ENCODE measurements at regions not wholly inside any gene's neighbourhood (a gene's known extent, or its start where the extent isn't known, plus 50 kb on each side); places are given as distances from the start of the nearest gene placed in this dataset.

- H3K4me3 ChIP-seq (ENCODE audit: low read length): no peak overlapping the region
- no peak overlapping the region for H3K27ac ChIP-seq (ENCODE audit: low read length)
- DNase-seq: no peak
- H3K9me3 ChIP-seq (ENCODE audit: control insufficient read depth, low read depth, low read length): peaks cover 3% of the 10 kb centered on the region
- H3K4me1 ChIP-seq (ENCODE audit: control insufficient read depth, insufficient read depth, low read length): no peaks in the 10 kb centered on the region
- 100% methylated on average over 3 of the region's 5 CpGs for WGBS (ENCODE audit: insufficient coverage, low lambda C conversion rate)
- H3K27me3 ChIP-seq (ENCODE audit: control insufficient read depth, insufficient read depth, low read length): no peaks in the 10 kb centered on the region
- no peaks in the 10 kb centered on the region for H3K36me3 ChIP-seq (ENCODE audit: control insufficient read depth, insufficient read depth, low read length)
These were observed 80.1 kb upstream of the SHANK2 start for GRCh38 chr11:71332447-71332846.

- Histone ChIP-seq H3K9me3 (ENCODE audit: control insufficient read depth, low read depth, low read length) (peaks cover 3% of the 10 kb centered on the region), H3K27ac (ENCODE audit: low read length) (no peak overlapping the region), H3K36me3 (ENCODE audit: control insufficient read depth, insufficient read depth, low read length) (no peaks in the 10 kb centered on the region), H3K4me3 (ENCODE audit: low read length) (no peak overlapping the region), H3K27me3 (ENCODE audit: control insufficient read depth, insufficient read depth, low read length) (no peaks in the 10 kb centered on the region), H3K4me1 (ENCODE audit: control insufficient read depth, insufficient read depth, low read length) (no peaks in the 10 kb centered on the region)
- WGBS (ENCODE audit: insufficient coverage, low lambda C conversion rate): no CpG with 5 or more reads among the region's 3 CpGs
- DNase-seq: no peak
These were observed 79.7 kb upstream of the SHANK2 start for GRCh38 chr11:71332046-71332445.

GRCh38 chr11:71331631-71332030 is 79.3 kb upstream of the SHANK2 start:
- H3K36me3 ChIP-seq (ENCODE audit: control insufficient read depth, insufficient read depth, low read length): no peaks in the 10 kb centered on the region
- H3K27ac ChIP-seq (ENCODE audit: low read length): no peak overlapping the region
- peaks cover 3% of the 10 kb centered on the region for H3K9me3 ChIP-seq (ENCODE audit: control insufficient read depth, low read depth, low read length)
- no peak for DNase-seq
- no peak overlapping the region for H3K4me3 ChIP-seq (ENCODE audit: low read length)
- no peaks in the 10 kb centered on the region for H3K27me3 ChIP-seq (ENCODE audit: control insufficient read depth, insufficient read depth, low read length)
- H3K4me1 ChIP-seq (ENCODE audit: control insufficient read depth, insufficient read depth, low read length): no peaks in the 10 kb centered on the region
- no CpG with 5 or more reads among the region's 3 CpGs for WGBS (ENCODE audit: insufficient coverage, low lambda C conversion rate)

- peaks cover 3% of the 10 kb centered on the region for H3K9me3 ChIP-seq (ENCODE audit: control insufficient read depth, low read depth, low read length)
- H3K4me1 ChIP-seq (ENCODE audit: control insufficient read depth, insufficient read depth, low read length): no peaks in the 10 kb centered on the region
- no peak overlapping the region for H3K27ac ChIP-seq (ENCODE audit: low read length)
- no peak overlapping the region for H3K4me3 ChIP-seq (ENCODE audit: low read length)
- H3K27me3 ChIP-seq (ENCODE audit: control insufficient read depth, insufficient read depth, low read length): no peaks in the 10 kb centered on the region
- no CpG with 5 or more reads among the region's 3 CpGs for WGBS (ENCODE audit: insufficient coverage, low lambda C conversion rate)
- DNase-seq: no peak
- H3K36me3 ChIP-seq (ENCODE audit: control insufficient read depth, insufficient read depth, low read length): no peaks in the 10 kb centered on the region
These were observed 78.6 kb upstream of the SHANK2 start for GRCh38 chr11:71330996-71331395.

- no peak for DNase-seq
- H3K27ac ChIP-seq (ENCODE audit: low read length): no peak overlapping the region
- WGBS (ENCODE audit: insufficient coverage, low lambda C conversion rate): no CpG with 5 or more reads among the region's 10 CpGs
- no peaks in the 10 kb centered on the region for H3K36me3 ChIP-seq (ENCODE audit: control insufficient read depth, insufficient read depth, low read length)
- no peak overlapping the region for H3K4me3 ChIP-seq (ENCODE audit: low read length)
- no peaks in the 10 kb centered on the region for H3K27me3 ChIP-seq (ENCODE audit: control insufficient read depth, insufficient read depth, low read length)
- H3K4me1 ChIP-seq (ENCODE audit: control insufficient read depth, insufficient read depth, low read length): no peaks in the 10 kb centered on the region
- H3K9me3 ChIP-seq (ENCODE audit: control insufficient read depth, low read depth, low read length): peaks cover 3% of the 10 kb centered on the region
These were observed 78.0 kb upstream of the SHANK2 start for GRCh38 chr11:71330349-71330748.

GRCh38 chr11:71329786-71330185 is 77.4 kb upstream of the SHANK2 start:
- no peaks in the 10 kb centered on the region for H3K4me1 ChIP-seq (ENCODE audit: control insufficient read depth, insufficient read depth, low read length)
- H3K27me3 ChIP-seq (ENCODE audit: control insufficient read depth, insufficient read depth, low read length): no peaks in the 10 kb centered on the region
- H3K27ac ChIP-seq (ENCODE audit: low read length): no peak overlapping the region
- WGBS (ENCODE audit: insufficient coverage, low lambda C conversion rate): 79% methylated on average over 4 of the region's 5 CpGs
- no peak for DNase-seq
- peaks cover 3% of the 10 kb centered on the region for H3K9me3 ChIP-seq (ENCODE audit: control insufficient read depth, low read depth, low read length)
- H3K4me3 ChIP-seq (ENCODE audit: low read length): no peak overlapping the region
- no peaks in the 10 kb centered on the region for H3K36me3 ChIP-seq (ENCODE audit: control insufficient read depth, insufficient read depth, low read length)

GRCh38 chr11:71329165-71329510 is 76.8 kb upstream of the SHANK2 start:
- Histone ChIP-seq H3K27me3 (ENCODE audit: control insufficient read depth, insufficient read depth, low read length) (no peaks in the 10 kb centered on the region), H3K4me1 (ENCODE audit: control insufficient read depth, insufficient read depth, low read length) (no peaks in the 10 kb centered on the region), H3K36me3 (ENCODE audit: control insufficient read depth, insufficient read depth, low read length) (no peaks in the 10 kb centered on the region), H3K9me3 (ENCODE audit: control insufficient read depth, low read depth, low read length) (peaks cover 3% of the 10 kb centered on the region), H3K4me3 (ENCODE audit: low read length) (no peak overlapping the region), H3K27ac (ENCODE audit: low read length) (no peak overlapping the region)
- no CpG with 5 or more reads among the region's 3 CpGs for WGBS (ENCODE audit: insufficient coverage, low lambda C conversion rate)
- DNase-seq: no peak

- no peak for DNase-seq
- H3K4me1 ChIP-seq (ENCODE audit: control insufficient read depth, insufficient read depth, low read length): no peaks in the 10 kb centered on the region
- 80% methylated on average over 1 of the region's 20 CpGs for WGBS (ENCODE audit: insufficient coverage, low lambda C conversion rate)
- H3K4me3 ChIP-seq (ENCODE audit: low read length): no peak overlapping the region
- H3K27ac ChIP-seq (ENCODE audit: low read length): no peak overlapping the region
- H3K27me3 ChIP-seq (ENCODE audit: control insufficient read depth, insufficient read depth, low read length): no peaks in the 10 kb centered on the region
- no peaks in the 10 kb centered on the region for H3K9me3 ChIP-seq (ENCODE audit: control insufficient read depth, low read depth, low read length)
- no peaks in the 10 kb centered on the region for H3K36me3 ChIP-seq (ENCODE audit: control insufficient read depth, insufficient read depth, low read length)
These were observed 75.0 kb upstream of the SHANK2 start for GRCh38 chr11:71327156-71328085.

DNA sequence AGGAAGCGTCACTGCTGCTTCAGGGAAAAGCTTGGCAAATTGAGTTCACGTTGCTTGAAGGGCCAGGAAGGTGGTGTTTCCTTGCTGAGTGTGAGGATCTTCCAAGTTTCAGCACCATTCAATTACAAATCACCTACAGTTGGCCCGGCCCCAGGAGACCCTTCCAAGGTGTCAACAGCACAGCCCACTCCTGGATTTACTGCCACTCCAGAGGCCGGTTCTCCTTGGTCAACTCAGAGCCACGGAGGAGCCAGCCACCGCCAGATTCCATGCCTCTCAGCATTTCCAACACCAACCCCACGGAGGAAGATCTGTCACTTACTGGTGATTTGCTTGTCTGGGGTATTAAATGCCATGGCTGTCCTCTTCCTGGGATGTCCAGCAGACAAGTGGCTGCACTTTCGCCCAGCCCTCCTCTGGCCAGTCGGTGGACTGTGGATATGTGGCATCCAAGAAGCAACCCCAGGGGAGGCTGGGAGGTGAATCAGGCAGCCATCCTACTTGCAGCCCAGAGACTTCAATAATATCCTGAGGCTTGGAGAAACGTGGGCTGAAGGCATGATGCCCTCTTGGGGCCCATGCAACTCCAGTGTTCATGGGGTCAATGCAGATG is 74.1 kb upstream of the SHANK2 start:
- no peak for DNase-seq
- H3K4me1 ChIP-seq (ENCODE audit: control insufficient read depth, insufficient read depth, low read length): no peaks in the 10 kb centered on the region
- no CpG with 5 or more reads among the region's 10 CpGs for WGBS (ENCODE audit: insufficient coverage, low lambda C conversion rate)
- H3K27ac ChIP-seq (ENCODE audit: low read length): no peak overlapping the region
- no peaks in the 10 kb centered on the region for H3K9me3 ChIP-seq (ENCODE audit: control insufficient read depth, low read depth, low read length)
- no peak overlapping the region for H3K4me3 ChIP-seq (ENCODE audit: low read length)
- H3K36me3 ChIP-seq (ENCODE audit: control insufficient read depth, insufficient read depth, low read length): no peaks in the 10 kb centered on the region
- H3K27me3 ChIP-seq (ENCODE audit: control insufficient read depth, insufficient read depth, low read length): no peaks in the 10 kb centered on the region

DNA sequence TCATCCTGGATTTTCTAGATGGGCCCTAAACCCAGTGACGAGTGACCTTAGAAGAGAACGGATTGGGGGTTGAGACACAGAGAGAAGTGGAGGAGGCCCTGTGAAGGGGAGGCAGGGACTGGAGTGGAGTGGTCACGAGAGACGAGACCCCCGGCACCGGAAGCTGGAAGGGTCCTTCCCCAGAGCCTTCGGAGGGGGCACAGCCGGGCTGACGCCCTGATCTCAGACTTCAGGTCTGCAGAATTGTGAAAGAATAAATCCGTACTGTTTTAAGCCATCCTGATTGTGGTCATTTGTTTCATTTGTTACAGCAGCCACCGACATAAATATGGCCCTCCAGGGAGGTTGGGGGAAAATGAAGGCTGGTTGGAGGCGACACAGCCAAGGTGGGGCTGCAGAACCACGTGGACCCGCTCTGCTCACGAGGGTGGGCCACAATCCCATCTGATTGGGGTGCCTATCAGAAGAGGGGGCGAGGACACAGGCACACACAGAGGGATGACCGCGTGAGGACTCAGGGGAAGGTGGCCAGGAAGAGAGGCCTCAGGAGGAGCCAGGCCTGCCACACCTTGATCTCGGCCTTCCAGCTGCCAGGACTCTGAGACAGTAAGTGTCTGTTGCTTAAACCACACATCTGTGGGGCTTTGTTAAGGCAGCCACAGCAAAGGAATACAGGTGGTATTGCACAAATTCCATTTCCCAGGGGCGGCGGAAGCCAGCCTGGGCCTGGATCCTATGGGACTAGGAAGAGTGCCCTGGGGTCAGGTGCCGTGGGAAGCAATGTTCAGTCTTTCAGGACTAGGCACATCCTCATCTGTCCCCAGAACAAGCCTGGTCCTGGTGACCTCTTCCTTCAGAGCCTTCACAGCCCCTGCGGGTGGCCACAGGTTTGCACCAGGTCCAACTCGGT is 73.3 kb upstream of the SHANK2 start:
- no peaks in the 10 kb centered on the region for H3K4me1 ChIP-seq (ENCODE audit: control insufficient read depth, insufficient read depth, low read length)
- WGBS (ENCODE audit: insufficient coverage, low lambda C conversion rate): no CpG with 5 or more reads among the region's 24 CpGs
- no peaks in the 10 kb centered on the region for H3K9me3 ChIP-seq (ENCODE audit: control insufficient read depth, low read depth, low read length)
- no peaks in the 10 kb centered on the region for H3K27me3 ChIP-seq (ENCODE audit: control insufficient read depth, insufficient read depth, low read length)
- no peak overlapping the region for H3K27ac ChIP-seq (ENCODE audit: low read length)
- DNase-seq: no peak
- H3K36me3 ChIP-seq (ENCODE audit: control insufficient read depth, insufficient read depth, low read length): no peaks in the 10 kb centered on the region
- no peak overlapping the region for H3K4me3 ChIP-seq (ENCODE audit: low read length)

All from large intestine (tissue), 3 donors.